SU-DHL-6 (cell line): ENCODE measurements at regions not wholly inside any gene's neighbourhood (a gene's known extent, or its start where the extent isn't known, plus 50 kb on each side); places are given as distances from the start of the nearest gene placed in this dataset.

Experiments
- H2AFZ ChIP-seq: fragments of 200-600 bp; sonication (generic); 2 replicates; pipeline ENCODE4 v1.6.1; 2014; ENCODE audit warnings: low read depth, mild to moderate bottlenecking, moderate library complexity, mixed read lengths, antibody characterized with exemption, low read length; ENCODE audit not compliant: severe bottlenecking
- H3F3A ChIP-seq: fragments of 200-600 bp; shearing (Covaris generic); 2 replicates; pipeline ENCODE4 v1.6.0; 2016; ENCODE audit warnings: antibody characterized with exemption, mild to moderate bottlenecking; ENCODE audit not compliant: insufficient read depth
- H3K27ac ChIP-seq: fragments of 200-600 bp; sonication (generic); 2 replicates; pipeline ENCODE4 v1.5.1; 2016; ENCODE audit warnings: low read depth, mild to moderate bottlenecking, low read length, moderate library complexity, mixed read lengths
- H3K27me3 ChIP-seq: fragments of 200-600 bp; sonication (generic), shearing (Covaris generic); 2 replicates; pipeline ENCODE4 v1.6.0; 2014; ENCODE audit warnings: mild to moderate bottlenecking, low read length
- H3K36me3 ChIP-seq: fragments of 200-600 bp; sonication (generic); 2 replicates; pipeline ENCODE4 v1.6.1; 2014; ENCODE audit warnings: mild to moderate bottlenecking, low read length, mixed read lengths
- H3K4me2 ChIP-seq: fragments of 300-600, 200-600 bp; shearing (Covaris generic), sonication (generic); 2 replicates; pipeline ENCODE4 v1.6.0; 2014; ENCODE audit warnings: low read length, low read depth, mild to moderate bottlenecking; ENCODE audit not compliant: poor library complexity, severe bottlenecking
- H3K4me3 ChIP-seq: fragments of 200-600 bp; sonication (generic); 2 replicates; pipeline ENCODE4 v1.5.1; 2014; ENCODE audit warnings: antibody characterized with exemption, low read length, mild to moderate bottlenecking, mixed read lengths; ENCODE audit not compliant: insufficient read depth, poor library complexity, severe bottlenecking
- H3K79me2 ChIP-seq: fragments of 200-600 bp; sonication (generic); 2 replicates; pipeline ENCODE4 v1.6.1; 2014; ENCODE audit warnings: mild to moderate bottlenecking, low read length, moderate library complexity; ENCODE audit not compliant: insufficient read depth
- H3K9ac ChIP-seq: fragments of 200-600 bp; sonication (generic); 2 replicates; pipeline ENCODE4 v1.7.0; 2014; ENCODE audit warnings: mild to moderate bottlenecking, low read length
- H3K9me2 ChIP-seq: fragments of 200-600 bp; sonication (generic); replicated peaks from 2 replicates; pipeline ENCODE4 v1.6.1; 2014; ENCODE audit warnings: low read length; ENCODE audit not compliant: insufficient read depth
- H3K9me3 ChIP-seq: fragments of 200-600 bp; sonication (generic); 2 replicates; pipeline ENCODE4 v1.6.1; 2014; ENCODE audit warnings: low read length, mixed read lengths; ENCODE audit not compliant: insufficient read depth
- H4K20me1 ChIP-seq: fragments of 200-600 bp; sonication (generic); 2 replicates; pipeline ENCODE4 v1.6.1; 2014; ENCODE audit warnings: low read depth, mild to moderate bottlenecking, antibody characterized with exemption, low read length, moderate library complexity, mixed read lengths
- CTCF ChIP-seq: fragments of 200-600 bp; sonication (generic); IDR thresholded peaks from one replicate; pipeline ENCODE4 v1.5.1; 2017; ENCODE audit warnings: antibody characterized with exemption, mild to moderate bottlenecking, low read length, moderate library complexity; ENCODE audit not compliant: insufficient read depth, poor library complexity, severe bottlenecking
- EZH2phosphoT487 ChIP-seq: fragments of 200-600 bp; sonication (generic), shearing (Covaris generic); conservative IDR thresholded peaks from 2 replicates; pipeline ENCODE4 v1.6.1; 2018; ENCODE audit warnings: mild to moderate bottlenecking, antibody characterized with exemption, low read length, moderate library complexity, mixed read lengths

GRCh38 chr11:123286761-123287160 is 91.7 kb upstream of the CLMP start:
- Histone ChIP-seq H3K27me3 (no peaks in the 10 kb centered on the region), H3K9ac (no peak overlapping the region), H3K36me3 (no peaks in the 10 kb centered on the region), H3K4me3 (no peak overlapping the region), H4K20me1 (no peaks in the 10 kb centered on the region), H3K9me2 (no peaks in the 10 kb centered on the region), H3K4me2 (no peak overlapping the region), H3K27ac (no peak overlapping the region), H3K9me3 (no peaks in the 10 kb centered on the region), H3F3A (no peaks in the 10 kb centered on the region), H2AFZ (no peak overlapping the region), H3K79me2 (no peaks in the 10 kb centered on the region)
- TF ChIP-seq CTCF (no peak), EZH2phosphoT487 (no peak)

GRCh38 chr11:123286255-123286654 is 91.2 kb upstream of the CLMP start:
- no peak for TF ChIP-seq EZH2phosphoT487
- no peak for TF ChIP-seq CTCF
- H3K36me3 ChIP-seq = no peaks in the 10 kb centered on the region
- H4K20me1 ChIP-seq = no peaks in the 10 kb centered on the region
- H3K9me2 ChIP-seq = no peaks in the 10 kb centered on the region
- no peaks in the 10 kb centered on the region for H3K79me2 ChIP-seq
- H3F3A ChIP-seq = no peaks in the 10 kb centered on the region
- H3K4me3 ChIP-seq = no peak overlapping the region
- H3K27ac ChIP-seq = no peak overlapping the region
- H3K4me2 ChIP-seq = no peak overlapping the region
- no peak overlapping the region for H2AFZ ChIP-seq
- no peaks in the 10 kb centered on the region for H3K9me3 ChIP-seq
- no peaks in the 10 kb centered on the region for H3K27me3 ChIP-seq
- H3K9ac ChIP-seq = no peak overlapping the region

- H3K9me2 ChIP-seq = no peaks in the 10 kb centered on the region
- H3K27me3 ChIP-seq = no peaks in the 10 kb centered on the region
- no peaks in the 10 kb centered on the region for H3K9me3 ChIP-seq
- H4K20me1 ChIP-seq = no peaks in the 10 kb centered on the region
- no peaks in the 10 kb centered on the region for H3K36me3 ChIP-seq
- H3K79me2 ChIP-seq = no peaks in the 10 kb centered on the region
- TF ChIP-seq CTCF (no peak), EZH2phosphoT487 (no peak)
- H2AFZ ChIP-seq = no peak overlapping the region
- no peak overlapping the region for H3K9ac ChIP-seq
- no peak overlapping the region for H3K4me2 ChIP-seq
- no peak overlapping the region for H3K27ac ChIP-seq
- H3F3A ChIP-seq = no peaks in the 10 kb centered on the region
- H3K4me3 ChIP-seq = no peak overlapping the region
Observed at GRCh38 chr11:123284454-123284853, 89.4 kb upstream of the CLMP start.

- Histone ChIP-seq H3K9me2 (no peaks in the 10 kb centered on the region), H3K27ac (no peak overlapping the region), H2AFZ (no peak overlapping the region), H3K9ac (no peak overlapping the region), H3K4me2 (no peak overlapping the region), H3K27me3 (no peaks in the 10 kb centered on the region), H3K4me3 (no peak overlapping the region), H3F3A (no peaks in the 10 kb centered on the region), H3K36me3 (no peaks in the 10 kb centered on the region), H3K9me3 (no peaks in the 10 kb centered on the region), H3K79me2 (no peaks in the 10 kb centered on the region), H4K20me1 (no peaks in the 10 kb centered on the region)
- TF ChIP-seq CTCF = no peak
- TF ChIP-seq EZH2phosphoT487 = no peak
Observed at GRCh38 chr11:123282597-123282996, 87.5 kb upstream of the CLMP start.
